HepG2 (cell line): ENCODE measurements at regions not wholly inside any gene's neighbourhood (a gene's known extent, or its start where the extent isn't known, plus 50 kb on each side); places are given as distances from the start of the nearest gene placed in this dataset.

ENCODE experiments used
- HBP1 ChIP-seq: IDR thresholded peaks from 2 replicates; pipeline ENCODE4 v1.6.1; 2016; ENCODE audit warnings: low read depth, control low read depth
- SMC3 ChIP-seq: IDR thresholded peaks from 2 replicates; pipeline ENCODE4 v1.6.1; 2011; ENCODE audit warnings: low read length, improper control_type of control experiment
- SP1 ChIP-seq, 2 experiments: fragments of 450-650 bp in 1 of 2; sonication (generic) in 1 of 2; formaldehyde crosslinking in 1 of 2; IDR thresholded peaks; 2 replicates each; pipeline versions ENCODE4 v1.4.0 to v1.6.1; 2016 to 2020; ENCODE audit warnings: missing genetic modification reagents in 1 of 2
- TFE3 ChIP-seq: IDR thresholded peaks from 2 replicates; pipeline ENCODE4 v1.6.1; 2016
- ZXDC ChIP-seq: sonication (generic); formaldehyde crosslinking; IDR thresholded peaks from 2 replicates; pipeline ENCODE4 v1.5.0; 2020; ENCODE audit warnings: mild to moderate bottlenecking, missing genetic modification reagents

- TF ChIP-seq ZXDC (CRISPR knock-in tag) (no peak), TFE3 (no peak), SP1 (IDR thresholded peaks at IDR 0.05) (no peak), SP1 (CRISPR knock-in tag; IDR thresholded peaks at IDR 0.05) (no peak), SMC3 (no peak), HBP1 (CRISPR knock-in tag) (no peak)
Observed at GRCh38 chr7:70951271-70951962, 180.5 kb upstream of the GALNT17 start.
